Body of pancreas (tissue), 4 donors: ENCODE measurements at regions not wholly inside any gene's neighbourhood (a gene's known extent, or its start where the extent isn't known, plus 50 kb on each side); places are given as distances from the start of the nearest gene placed in this dataset.

Source experiments
- POLR2A ChIP-seq, 3 donors: fragments of 450-650 bp; IDR thresholded peaks; one replicate each; pipeline ENCODE4 v1.6.1; 2016; ENCODE audit warnings: antibody characterized with exemption in 3 of 3, mild to moderate bottlenecking in 2 of 3
- TF ChIP-seq, protein P1 (sequence below), 7 experiments: fragments of 450-650 bp in 4 of 7; fragments of 200-600 bp in 3 of 7; sonication (generic) in 3 of 7; IDR thresholded peaks; one replicate each; pipeline ENCODE4 v1.5.1; 2016 to 2019; ENCODE audit warnings: antibody characterized with exemption in 7 of 7

DNA sequence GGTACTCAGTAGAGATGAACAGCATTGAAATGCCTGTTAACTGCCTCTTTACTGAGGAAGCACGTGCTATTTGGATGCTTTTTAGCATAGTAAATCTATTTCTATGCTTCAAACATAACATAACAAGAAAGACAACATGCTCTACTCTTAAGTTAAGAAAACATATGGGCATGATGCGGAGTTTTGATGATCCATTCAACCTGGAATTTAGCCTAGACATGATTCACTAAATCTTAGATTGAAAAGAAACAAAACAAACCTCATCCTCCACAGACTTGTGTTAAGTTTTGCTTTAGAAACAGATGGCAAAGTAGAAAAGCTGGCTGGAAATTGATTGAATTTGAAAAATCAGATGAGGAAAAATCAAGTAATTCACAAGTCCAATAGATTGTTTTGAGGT lies 593.8 kb downstream of the OLFM4 start:
- TF ChIP-seq, protein P1, sequence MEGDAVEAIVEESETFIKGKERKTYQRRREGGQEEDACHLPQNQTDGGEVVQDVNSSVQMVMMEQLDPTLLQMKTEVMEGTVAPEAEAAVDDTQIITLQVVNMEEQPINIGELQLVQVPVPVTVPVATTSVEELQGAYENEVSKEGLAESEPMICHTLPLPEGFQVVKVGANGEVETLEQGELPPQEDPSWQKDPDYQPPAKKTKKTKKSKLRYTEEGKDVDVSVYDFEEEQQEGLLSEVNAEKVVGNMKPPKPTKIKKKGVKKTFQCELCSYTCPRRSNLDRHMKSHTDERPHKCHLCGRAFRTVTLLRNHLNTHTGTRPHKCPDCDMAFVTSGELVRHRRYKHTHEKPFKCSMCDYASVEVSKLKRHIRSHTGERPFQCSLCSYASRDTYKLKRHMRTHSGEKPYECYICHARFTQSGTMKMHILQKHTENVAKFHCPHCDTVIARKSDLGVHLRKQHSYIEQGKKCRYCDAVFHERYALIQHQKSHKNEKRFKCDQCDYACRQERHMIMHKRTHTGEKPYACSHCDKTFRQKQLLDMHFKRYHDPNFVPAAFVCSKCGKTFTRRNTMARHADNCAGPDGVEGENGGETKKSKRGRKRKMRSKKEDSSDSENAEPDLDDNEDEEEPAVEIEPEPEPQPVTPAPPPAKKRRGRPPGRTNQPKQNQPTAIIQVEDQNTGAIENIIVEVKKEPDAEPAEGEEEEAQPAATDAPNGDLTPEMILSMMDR (IDR thresholded peaks at IDR 0.05): no peak
- TF ChIP-seq POLR2A (IDR thresholded peaks at IDR 0.05): no peak
